T-helper 1 cell treated with Interleukin-12 subunit alpha and Interleukin-12 subunit beta and Interleukin-4 antibody, amounts not matched to agents 30 μg/mL and 1 μg/mL, for 36 hours (primary cell): ENCODE measurements at regions not wholly inside any gene's neighbourhood (a gene's known extent, or its start where the extent isn't known, plus 50 kb on each side); places are given as distances from the start of the nearest gene placed in this dataset.
"Not testable (repeated sequence)": the region's sequence is repeated elsewhere in the genome, so short reads cannot be mapped to it uniquely, and the experiment has no call there.

ENCODE experiments used
- H3K27ac Mint-ChIP-seq: one replicate; pipeline ENCODE4 v1.8.0; 2021; ENCODE audit warnings: mild to moderate bottlenecking, mixed read lengths
- H3K27me3 Mint-ChIP-seq: one replicate; pipeline ENCODE4 v1.8.0; 2021; ENCODE audit warnings: low read depth, mixed read lengths
- H3K36me3 Mint-ChIP-seq: one replicate; pipeline ENCODE4 v1.8.0; 2021; ENCODE audit warnings: low read depth, mixed read lengths
- H3K4me1 Mint-ChIP-seq: one replicate; pipeline ENCODE4 v1.8.0; 2021; ENCODE audit warnings: low read depth, mixed read lengths
- H3K4me3 Mint-ChIP-seq: one replicate; pipeline ENCODE4 v1.8.0; 2021; ENCODE audit warnings: mild to moderate bottlenecking, moderate library complexity, mixed read lengths
- H3K9me3 Mint-ChIP-seq: one replicate; pipeline ENCODE4 v1.8.0; 2021; ENCODE audit warnings: mixed read lengths

GRCh38 chr21:10411776-10412526 is 109.4 kb upstream of the TPTE start:
- H3K4me1 Mint-ChIP-seq, H3K27ac Mint-ChIP-seq, H3K36me3 Mint-ChIP-seq, H3K4me3 Mint-ChIP-seq, H3K27me3 Mint-ChIP-seq, H3K9me3 Mint-ChIP-seq: not testable (repeated sequence)

GRCh38 chr21:10412928-10413246 is 108.5 kb upstream of the TPTE start:
- not testable (repeated sequence) for H3K4me1 Mint-ChIP-seq, H3K4me3 Mint-ChIP-seq, H3K9me3 Mint-ChIP-seq, H3K36me3 Mint-ChIP-seq, H3K27ac Mint-ChIP-seq, H3K27me3 Mint-ChIP-seq

GRCh38 chr21:10413247-10414120 is 107.9 kb upstream of the TPTE start:
- H3K4me3 Mint-ChIP-seq, H3K4me1 Mint-ChIP-seq, H3K36me3 Mint-ChIP-seq, H3K27me3 Mint-ChIP-seq, H3K27ac Mint-ChIP-seq, H3K9me3 Mint-ChIP-seq: not testable (repeated sequence)

GRCh38 chr21:10414121-10414924 is 107.1 kb upstream of the TPTE start:
- H3K36me3 Mint-ChIP-seq, H3K27ac Mint-ChIP-seq: not testable (repeated sequence)

GRCh38 chr21:10414925-10415254 is 106.5 kb upstream of the TPTE start:
- not testable (repeated sequence) for H3K4me1 Mint-ChIP-seq, H3K27ac Mint-ChIP-seq, H3K9me3 Mint-ChIP-seq, H3K4me3 Mint-ChIP-seq, H3K27me3 Mint-ChIP-seq, H3K36me3 Mint-ChIP-seq

More at GRCh38 chr21:10414121-10414924, 107.1 kb upstream of the TPTE start:
- H3K4me1 Mint-ChIP-seq, H3K9me3 Mint-ChIP-seq, H3K4me3 Mint-ChIP-seq, H3K27me3 Mint-ChIP-seq: not testable (repeated sequence)

GRCh38 chr21:10415456-10415855 is 105.9 kb upstream of the TPTE start:
- not testable (repeated sequence) for H3K36me3 Mint-ChIP-seq, H3K4me1 Mint-ChIP-seq, H3K27ac Mint-ChIP-seq, H3K27me3 Mint-ChIP-seq, H3K9me3 Mint-ChIP-seq, H3K4me3 Mint-ChIP-seq

- not testable (repeated sequence) for H3K9me3 Mint-ChIP-seq, H3K36me3 Mint-ChIP-seq, H3K4me1 Mint-ChIP-seq, H3K27ac Mint-ChIP-seq, H3K4me3 Mint-ChIP-seq, H3K27me3 Mint-ChIP-seq
These were observed 105.5 kb upstream of the TPTE start for GRCh38 chr21:10415859-10416258.

GRCh38 chr21:10416691-10417447 is 104.5 kb upstream of the TPTE start:
- not testable (repeated sequence) for H3K4me1 Mint-ChIP-seq, H3K27me3 Mint-ChIP-seq, H3K36me3 Mint-ChIP-seq, H3K27ac Mint-ChIP-seq, H3K4me3 Mint-ChIP-seq, H3K9me3 Mint-ChIP-seq

- not testable (repeated sequence) for H3K27ac Mint-ChIP-seq, H3K36me3 Mint-ChIP-seq, H3K4me1 Mint-ChIP-seq, H3K27me3 Mint-ChIP-seq, H3K4me3 Mint-ChIP-seq, H3K9me3 Mint-ChIP-seq
These were observed 103.8 kb upstream of the TPTE start for GRCh38 chr21:10417551-10418002.

GRCh38 chr21:10418250-10419048 is 102.9 kb upstream of the TPTE start:
- not testable (repeated sequence) for H3K4me3 Mint-ChIP-seq, H3K36me3 Mint-ChIP-seq, H3K4me1 Mint-ChIP-seq, H3K9me3 Mint-ChIP-seq, H3K27ac Mint-ChIP-seq, H3K27me3 Mint-ChIP-seq

GRCh38 chr21:10421199-10421598 is 100.2 kb upstream of the TPTE start:
- not testable (repeated sequence) for H3K27me3 Mint-ChIP-seq, H3K36me3 Mint-ChIP-seq, H3K4me3 Mint-ChIP-seq, H3K4me1 Mint-ChIP-seq, H3K27ac Mint-ChIP-seq, H3K9me3 Mint-ChIP-seq

- not testable (repeated sequence) for H3K36me3 Mint-ChIP-seq, H3K27me3 Mint-ChIP-seq, H3K4me3 Mint-ChIP-seq, H3K4me1 Mint-ChIP-seq, H3K9me3 Mint-ChIP-seq, H3K27ac Mint-ChIP-seq
These were observed 99.8 kb upstream of the TPTE start for GRCh38 chr21:10421601-10422000.

- H3K27ac Mint-ChIP-seq, H3K4me3 Mint-ChIP-seq, H3K4me1 Mint-ChIP-seq, H3K27me3 Mint-ChIP-seq, H3K9me3 Mint-ChIP-seq, H3K36me3 Mint-ChIP-seq: not testable (repeated sequence)
These were observed 97.1 kb upstream of the TPTE start for GRCh38 chr21:10424097-10424886.

- H3K36me3 Mint-ChIP-seq, H3K9me3 Mint-ChIP-seq, H3K4me1 Mint-ChIP-seq, H3K27ac Mint-ChIP-seq, H3K27me3 Mint-ChIP-seq, H3K4me3 Mint-ChIP-seq: not testable (repeated sequence)
These were observed 96.6 kb upstream of the TPTE start for GRCh38 chr21:10424887-10425145.
